ENCODE measurements at regions not wholly inside any gene's neighbourhood (a gene's known extent, or its start where the extent isn't known, plus 50 kb on each side); places are given as distances from the start of the nearest gene placed in this dataset.

DNA sequence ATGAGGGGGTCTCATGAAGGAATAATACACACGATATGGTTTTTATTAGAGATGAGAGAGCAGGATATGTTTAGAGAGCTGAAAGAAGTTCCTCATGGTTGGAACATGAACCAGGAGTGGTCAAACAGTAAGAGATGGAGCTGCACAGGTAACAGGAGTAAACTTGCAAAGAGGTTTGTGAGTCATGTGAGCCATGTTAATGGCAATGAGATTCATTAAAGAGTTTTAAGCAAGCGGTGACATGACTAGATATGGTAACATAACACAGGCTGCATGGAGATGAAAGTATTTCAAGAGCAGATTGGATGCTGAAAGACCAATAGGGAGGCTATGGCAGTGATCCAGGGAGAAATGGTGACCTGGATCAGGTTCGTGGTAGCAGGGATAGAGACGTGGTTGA lies 62.6 kb upstream of the SSTR1 start:
- TF ChIP-seq, protein P1, sequence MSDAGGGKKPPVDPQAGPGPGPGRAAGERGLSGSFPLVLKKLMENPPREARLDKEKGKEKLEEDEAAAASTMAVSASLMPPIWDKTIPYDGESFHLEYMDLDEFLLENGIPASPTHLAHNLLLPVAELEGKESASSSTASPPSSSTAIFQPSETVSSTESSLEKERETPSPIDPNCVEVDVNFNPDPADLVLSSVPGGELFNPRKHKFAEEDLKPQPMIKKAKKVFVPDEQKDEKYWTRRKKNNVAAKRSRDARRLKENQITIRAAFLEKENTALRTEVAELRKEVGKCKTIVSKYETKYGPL (CRISPR knock-in tag; IDR thresholded peaks at IDR 0.05), result no peak
- no peak for TF ChIP-seq ZSCAN12 (CRISPR knock-in tag; IDR thresholded peaks at IDR 0.05)
- no peak for TF ChIP-seq POLR2A (IDR thresholded peaks at IDR 0.05; ENCODE audit: insufficient read depth in 1 of 2, low read depth in 2 of 2, low read length in 2 of 2)
- no peak for TF ChIP-seq ZNF17 (CRISPR knock-in tag; IDR thresholded peaks at IDR 0.05)
